RWPE1 (cell line): ENCODE measurements at regions not wholly inside any gene's neighbourhood (a gene's known extent, or its start where the extent isn't known, plus 50 kb on each side); places are given as distances from the start of the nearest gene placed in this dataset.
"Not testable (repeated sequence)": the region's sequence is repeated elsewhere in the genome, so short reads cannot be mapped to it uniquely, and the experiment has no call there.

Experiments
- CTCF ChIA-PET: fragments of 350-600 bp; sonication (Branson Sonifier 250); formaldehyde crosslinking; extraction: SDS; loops from one replicate; lab custom pipeline; 2021; lab: Yijun Ruan, JAX
- POLR2A ChIA-PET: fragments of 400-600 bp; formaldehyde crosslinking; extraction: SDS; loops from one replicate; lab custom pipeline; 2020; ENCODE audit warnings: antibody characterized with exemption; ENCODE audit not compliant: low non-redundant PET; lab: Yijun Ruan, JAX
- DNase-seq: peaks from one replicate; pipeline ENCODE4 v3.0.0; 2012; ENCODE audit warnings: low spot score
- H3K27ac ChIP-seq: fragments of 450-650 bp; 2 replicates; pipeline ENCODE4 v1.5.1; 2017
- TF ChIP-seq, protein P1 (sequence below): fragments of 450-650 bp; conservative IDR thresholded peaks from 2 replicates; pipeline ENCODE4 v1.5.1; 2017; ENCODE audit warnings: low read depth, mild to moderate bottlenecking

GRCh38 chr19:30936276-30936675, 413.0 kb downstream of the TSHZ3 start:
- ChIA-PET CTCF (no interaction called here), POLR2A (no interaction called here)
- H3K27ac ChIP-seq = no peak overlapping the region
- TF ChIP-seq, protein P1, sequence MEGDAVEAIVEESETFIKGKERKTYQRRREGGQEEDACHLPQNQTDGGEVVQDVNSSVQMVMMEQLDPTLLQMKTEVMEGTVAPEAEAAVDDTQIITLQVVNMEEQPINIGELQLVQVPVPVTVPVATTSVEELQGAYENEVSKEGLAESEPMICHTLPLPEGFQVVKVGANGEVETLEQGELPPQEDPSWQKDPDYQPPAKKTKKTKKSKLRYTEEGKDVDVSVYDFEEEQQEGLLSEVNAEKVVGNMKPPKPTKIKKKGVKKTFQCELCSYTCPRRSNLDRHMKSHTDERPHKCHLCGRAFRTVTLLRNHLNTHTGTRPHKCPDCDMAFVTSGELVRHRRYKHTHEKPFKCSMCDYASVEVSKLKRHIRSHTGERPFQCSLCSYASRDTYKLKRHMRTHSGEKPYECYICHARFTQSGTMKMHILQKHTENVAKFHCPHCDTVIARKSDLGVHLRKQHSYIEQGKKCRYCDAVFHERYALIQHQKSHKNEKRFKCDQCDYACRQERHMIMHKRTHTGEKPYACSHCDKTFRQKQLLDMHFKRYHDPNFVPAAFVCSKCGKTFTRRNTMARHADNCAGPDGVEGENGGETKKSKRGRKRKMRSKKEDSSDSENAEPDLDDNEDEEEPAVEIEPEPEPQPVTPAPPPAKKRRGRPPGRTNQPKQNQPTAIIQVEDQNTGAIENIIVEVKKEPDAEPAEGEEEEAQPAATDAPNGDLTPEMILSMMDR = no peak
- DNase-seq = no peak

GRCh38 chr19:30935146-30935545, 414.1 kb downstream of the TSHZ3 start:
- CTCF ChIA-PET = interaction anchor here (0.5 to 0.7 kb wide), 2 partner anchors 42 to 114 kb away, joined by 3 to 4 read pairs; no protein-coding TSS in a partner anchor
- POLR2A ChIA-PET = no interaction called here
- TF ChIP-seq, protein P1 = no peak
- DNase-seq = no peak
- H3K27ac ChIP-seq = no peak overlapping the region

GRCh38 chr19:30933454-30933853, 415.8 kb downstream of the TSHZ3 start:
- POLR2A ChIA-PET, H3K27ac ChIP-seq, CTCF ChIA-PET, DNase-seq: not testable (repeated sequence)

- POLR2A ChIA-PET = no interaction called here
- H3K27ac ChIP-seq = no peak overlapping the region
- CTCF ChIA-PET = no interaction called here
- no peak for DNase-seq
- TF ChIP-seq, protein P1 = no peak
These were observed 416.4 kb downstream of the TSHZ3 start for GRCh38 chr19:30932854-30933253.

- no peak for DNase-seq
- ChIA-PET POLR2A (no interaction called here), CTCF (no interaction called here)
- TF ChIP-seq, protein P1 = no peak
- no peak overlapping the region for H3K27ac ChIP-seq
These were observed 418.1 kb downstream of the TSHZ3 start for GRCh38 chr19:30930941-30931706.

DNA sequence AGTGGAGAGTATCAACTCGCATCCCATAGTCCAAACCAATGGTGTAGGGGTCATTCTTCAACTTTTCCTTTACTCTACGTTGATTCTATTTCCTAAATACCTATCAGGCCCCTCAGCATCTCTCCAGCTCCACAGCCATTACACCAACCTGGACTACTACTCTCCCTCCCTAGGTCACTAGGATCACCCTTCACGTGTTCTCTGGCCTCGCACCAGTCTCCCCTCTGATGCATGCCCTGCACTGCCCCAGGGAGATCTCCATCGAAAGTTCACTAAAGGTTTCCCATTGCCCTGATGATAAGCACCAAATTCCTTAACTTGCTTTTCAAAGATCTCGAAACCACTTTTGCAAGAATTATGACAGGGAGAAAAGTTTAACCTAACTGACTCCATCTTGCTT, 421.5 kb downstream of the TSHZ3 start:
- H3K27ac ChIP-seq = no peak overlapping the region
- no peak for DNase-seq
- CTCF ChIA-PET = no interaction called here
- TF ChIP-seq, protein P1 = no peak
- POLR2A ChIA-PET = no interaction called here

- no peak overlapping the region for H3K27ac ChIP-seq
- ChIA-PET POLR2A (no interaction called here), CTCF (no interaction called here)
- DNase-seq = no peak
- TF ChIP-seq, protein P1 = no peak
These were observed 424.6 kb downstream of the TSHZ3 start for GRCh38 chr19:30924670-30925069.
